Heart right ventricle (tissue), 16 donors: ENCODE measurements at regions not wholly inside any gene's neighbourhood (a gene's known extent, or its start where the extent isn't known, plus 50 kb on each side); places are given as distances from the start of the nearest gene placed in this dataset.
"Not testable (repeated sequence)": the region's sequence is repeated elsewhere in the genome, so short reads cannot be mapped to it uniquely, and the experiment has no call there.

Source experiments
- ATAC-seq, 8 donors: fragments of 200-7000 bp; cut with Tn5 transposase; one replicate each; pipeline ENCODE4 v1.9.1; 2020; ENCODE audit warnings: mild to moderate bottlenecking in 8 of 8, moderate library complexity in 8 of 8, moderate number of reproducible peaks in 1 of 8
- DNase-seq, 2 donors: peaks; one replicate each; pipeline ENCODE4 v3.0.0-alpha.2; 2020
- H3K27ac ChIP-seq, 10 donors: fragments of 200-600 bp; sonication (generic) in 2 of 10; one replicate each; pipeline versions ENCODE4 v1.5.0 to v1.8.0; 2020 to 2022; ENCODE audit warnings: mild to moderate bottlenecking in 3 of 10
- H3K27me3 ChIP-seq, 7 donors: fragments of 200-600 bp; one replicate each; pipeline ENCODE4 v1.8.0; 2021 to 2022; ENCODE audit warnings: mild to moderate bottlenecking in 2 of 7
- H3K36me3 ChIP-seq, 9 donors: fragments of 200-600 bp; sonication (generic) in 1 of 9; one replicate each; pipeline versions ENCODE4 v1.5.0 to v1.8.0; 2020 to 2022; ENCODE audit warnings: mild to moderate bottlenecking in 2 of 9
- H3K4me1 ChIP-seq, 9 donors: fragments of 200-600 bp; sonication (generic) in 1 of 9; one replicate each; pipeline versions ENCODE4 v1.5.0 to v1.8.0; 2020 to 2022; ENCODE audit warnings: mild to moderate bottlenecking in 4 of 9
- H3K4me3 ChIP-seq, 10 donors: fragments of 200-600 bp; sonication (generic) in 2 of 10; one replicate each; pipeline versions ENCODE4 v1.5.0 to v1.8.0; 2020 to 2022; ENCODE audit warnings: mild to moderate bottlenecking in 7 of 10, moderate library complexity in 2 of 10
- H3K9me3 ChIP-seq, 11 donors: fragments of 200-600 bp in 10 of 11; sonication (generic) in 2 of 11; one replicate each; pipeline versions ENCODE4 v1.5.0 to v1.8.0; 2013 to 2022; ENCODE audit warnings: mild to moderate bottlenecking in 2 of 11, control low read depth in 1 of 11, moderate library complexity in 1 of 11
- CTCF ChIP-seq, 9 donors: fragments of 200-600 bp; sonication (generic) in 2 of 9; IDR thresholded peaks; one replicate each; pipeline versions ENCODE4 v1.5.0 to v1.8.0; 2021 to 2022; ENCODE audit warnings: antibody characterized with exemption in 9 of 9, mild to moderate bottlenecking in 5 of 9, moderate library complexity in 1 of 9
- WGBS, 2 donors: extraction: QIAGEN DNeasy Blood & Tissue Kit; methylation state at CpG; one replicate each; pipeline ENCODE4 v1.1.7; 2013; ENCODE audit warnings: inconsistent platforms in 1 of 2; 5-methylcytosine and 5-hydroxymethylcytosine counted together
- intact Hi-C, 10 donors: fragments of 100-400 bp; cut with DNase I; formaldehyde crosslinking; loops; one replicate each; pipeline versions ENCODE4 v1.11.1 to v1.14.2; 2022
- donor health status: Arrhythmogenic right ventricular cardiomyopathy.
- donor health status: ischemic (EF 13 %, LVEDD 7.1; RV severe dilation, severe dysfunction).
- donor health status: healthy with polysubstance abuse.
- donor health status: DM: no; HTN: yes; CAD: no.
- donor health status: DM: no; HTN: no; CAD: no.
- donor health status: ischemic (EF 25% LVEDD 6.9; RV normal size, moderate dysfunction).
- donor health status: ischemic (EF 25% LVEDD 5.7; RV mildly dilated, moderate dysfunction).
- donor health status: healthy.
- donor health status: DM: yes; HTN: yes; CAD: no.
- donor health status: Ischemic cardiomyopathy.
- donor health status: ischemic (EF 35%, LVEDD 5.7; RV mildly dilated, moderate dysfunction).
- donor health status: nonischemic (EF 11% LVEDD 7.7; RV severe dilation, severe dysfunction).
- donor health status: DM: yes; HTN: yes; CAD: no.
- donor health status: PGD.
- donor health status: ischemic (EF 29% LVEDD 5.4; RV normal size, mild dysfunction).
- donor health status: nonischemic (EF 23%, LVEDD 6.1; RV moderate dilation, normal function).

GRCh38 chr18:28736223-28736622, 559.3 kb upstream of the CDH2 start:
- TF ChIP-seq CTCF (IDR thresholded peaks at IDR 0.05) = no peak
- 64 to 69% methylated on average over 2 of the region's 2 CpGs for WGBS, 2 donors
- Histone ChIP-seq H3K36me3 (no peaks in the 10 kb centered on the region), H3K27me3 (no peaks in the 10 kb centered on the region), H3K9me3 (no peaks in the 10 kb centered on the region), H3K27ac (peak overlapping the region in 5 of 10 donors; percentile 32 to 62 (median 49)), H3K4me1 (no peaks in the 10 kb centered on the region), H3K4me3 (no peak overlapping the region)
- ATAC-seq (no peak), DNase-seq (no peak)
- intact Hi-C loops = no loop called here

GRCh38 chr18:28735731-28736130, 558.8 kb upstream of the CDH2 start:
- WGBS, 2 donors = 36 to 51% methylated on average over 2 of the region's 2 CpGs
- no peak overlapping the region for H3K4me3 ChIP-seq

GRCh38 chr18:28729321-28729720, 552.4 kb upstream of the CDH2 start:
- DNase-seq = no peak
- WGBS, 2 donors = 90 to 96% methylated on average over 1 of the region's 1 CpG
- Histone ChIP-seq H3K36me3 (no peaks in the 10 kb centered on the region), H3K4me3 (no peak overlapping the region), H3K9me3 (peaks cover 0 to 5% (median 0%) of the 10 kb centered on the region in 11 donors), H3K27me3 (no peaks in the 10 kb centered on the region), H3K4me1 (no peaks in the 10 kb centered on the region), H3K27ac (no peak overlapping the region)
- intact Hi-C loops = no loop called here
- no peak for ATAC-seq
- TF ChIP-seq CTCF (IDR thresholded peaks at IDR 0.05) = no peak

More at GRCh38 chr18:28735731-28736130, 558.8 kb upstream of the CDH2 start:
- TF ChIP-seq CTCF (IDR thresholded peaks at IDR 0.05) = no peak
- Histone ChIP-seq H3K27me3 (no peaks in the 10 kb centered on the region), H3K9me3 (no peaks in the 10 kb centered on the region), H3K36me3 (no peaks in the 10 kb centered on the region), H3K27ac (peak overlapping the region in 5 of 10 donors; percentile 32 to 62 (median 49)), H3K4me1 (no peaks in the 10 kb centered on the region)
- intact Hi-C loops = no loop called here
- DNase-seq = no peak
- peak in 7 of 8 donors; percentile 23 to 83 (median 61) for ATAC-seq

GRCh38 chr18:28728891-28729290, 552.0 kb upstream of the CDH2 start:
- Histone ChIP-seq H3K4me3 (no peak overlapping the region), H3K4me1 (no peaks in the 10 kb centered on the region), H3K36me3 (no peaks in the 10 kb centered on the region), H3K9me3 (peaks cover 0 to 5% (median 0%) of the 10 kb centered on the region in 11 donors), H3K27me3 (no peaks in the 10 kb centered on the region), H3K27ac (no peak overlapping the region)
- ATAC-seq (no peak), DNase-seq (no peak)
- 51 to 54% methylated on average over 2 of the region's 2 CpGs for WGBS, 2 donors
- intact Hi-C loops = no loop called here
- no peak for TF ChIP-seq CTCF (IDR thresholded peaks at IDR 0.05)

GRCh38 chr18:28727189-28727588, 550.3 kb upstream of the CDH2 start:
- H3K36me3 ChIP-seq, ATAC-seq, H3K4me3 ChIP-seq, intact Hi-C loops, DNase-seq, H3K4me1 ChIP-seq, H3K9me3 ChIP-seq, H3K27ac ChIP-seq, H3K27me3 ChIP-seq: not testable (repeated sequence)
- 93% methylated on average over 4 of the region's 4 CpGs for WGBS, 2 donors
